ENCODE measurements at regions not wholly inside any gene's neighbourhood (a gene's known extent, or its start where the extent isn't known, plus 50 kb on each side); places are given as distances from the start of the nearest gene placed in this dataset.
A peak's percentile ranks its signal among the peaks of the same experiment; 100 is the strongest.
"Not testable (repeated sequence)": the region's sequence is repeated elsewhere in the genome, so short reads cannot be mapped to it uniquely, and the experiment has no call there.

GRCh38 chr6:66232890-66233289 is 525.9 kb upstream of the EYS start:
- ATAC-seq, result no peak
- intact Hi-C loops (cut with DNase I), result no loop called here
- no peak for DNase-seq (ENCODE audit: missing footprints)

- ATAC-seq (no peak), DNase-seq (ENCODE audit: missing footprints) (no peak)
- intact Hi-C loops (cut with DNase I), result no loop called here
These were observed 523.6 kb upstream of the EYS start for GRCh38 chr6:66230591-66230990.

GRCh38 chr6:66226109-66226508 is 519.1 kb upstream of the EYS start:
- DNase-seq (ENCODE audit: missing footprints) (no peak), ATAC-seq (peak; percentile 56)
- intact Hi-C loops (cut with DNase I), result no loop called here

GRCh38 chr6:66210964-66211363 is 503.9 kb upstream of the EYS start:
- no peak for DNase-seq (ENCODE audit: missing footprints)
- intact Hi-C loops (cut with DNase I), result no loop called here
- ATAC-seq, result no peak

GRCh38 chr6:66200390-66200789 is 493.4 kb upstream of the EYS start:
- ATAC-seq (no peak), DNase-seq (ENCODE audit: missing footprints) (no peak)
- intact Hi-C loops (cut with DNase I), result no loop called here

GRCh38 chr6:66199171-66199570 is 492.1 kb upstream of the EYS start:
- intact Hi-C loops (cut with DNase I), result no loop called here
- DNase-seq (ENCODE audit: missing footprints) (no peak), ATAC-seq (no peak)

- ATAC-seq (no peak), DNase-seq (ENCODE audit: missing footprints) (no peak)
- intact Hi-C loops (cut with DNase I), result no loop called here
These were observed 491.1 kb upstream of the EYS start for GRCh38 chr6:66198062-66198624.

- intact Hi-C loops (cut with DNase I), result no loop called here
- no peak for ATAC-seq
These were observed 483.8 kb upstream of the EYS start for GRCh38 chr6:66190858-66191257.

GRCh38 chr6:66189915-66190314 is 482.9 kb upstream of the EYS start:
- intact Hi-C loops (cut with DNase I), result no loop called here
- ATAC-seq (no peak), DNase-seq (ENCODE audit: missing footprints) (no peak)

More at GRCh38 chr6:66190858-66191257, 483.8 kb upstream of the EYS start:
- no peak for DNase-seq (ENCODE audit: missing footprints)

GRCh38 chr6:66186756-66187155 is 479.7 kb upstream of the EYS start:
- no peak for ATAC-seq
- no peak for DNase-seq (ENCODE audit: missing footprints)
- intact Hi-C loops (cut with DNase I), result no loop called here

GRCh38 chr6:66184091-66184490 is 477.1 kb upstream of the EYS start:
- DNase-seq (ENCODE audit: missing footprints) (no peak), ATAC-seq (no peak)
- intact Hi-C loops (cut with DNase I), result no loop called here

GRCh38 chr6:66179361-66179760 is 472.3 kb upstream of the EYS start:
- DNase-seq (ENCODE audit: missing footprints) (no peak), ATAC-seq (no peak)
- intact Hi-C loops (cut with DNase I), result no loop called here

GRCh38 chr6:66173587-66173986 is 466.6 kb upstream of the EYS start:
- intact Hi-C loops (cut with DNase I), result no loop called here
- DNase-seq (ENCODE audit: missing footprints), result no peak
- ATAC-seq, result no peak

- intact Hi-C loops (cut with DNase I); ATAC-seq; DNase-seq (ENCODE audit: missing footprints): not testable (repeated sequence)
These were observed 459.7 kb upstream of the EYS start for GRCh38 chr6:66166713-66167112.

GRCh38 chr6:66161546-66162108 is 454.6 kb upstream of the EYS start:
- intact Hi-C loops (cut with DNase I), result no loop called here
- ATAC-seq, result no peak
- DNase-seq (ENCODE audit: missing footprints), result no peak

- ATAC-seq (no peak), DNase-seq (ENCODE audit: missing footprints) (no peak)
- intact Hi-C loops (cut with DNase I), result no loop called here
These were observed 452.9 kb upstream of the EYS start for GRCh38 chr6:66159937-66160336.

- ATAC-seq, result no peak
- intact Hi-C loops (cut with DNase I), result no loop called here
- DNase-seq (ENCODE audit: missing footprints), result no peak
These were observed 446.2 kb upstream of the EYS start for GRCh38 chr6:66153247-66153646.

GRCh38 chr6:66149132-66149531 is 442.1 kb upstream of the EYS start:
- ATAC-seq, result no peak
- intact Hi-C loops (cut with DNase I), result no loop called here
- DNase-seq (ENCODE audit: missing footprints), result no peak

- intact Hi-C loops (cut with DNase I), result no loop called here
- DNase-seq (ENCODE audit: missing footprints), result no peak
- no peak for ATAC-seq
These were observed 438.8 kb upstream of the EYS start for GRCh38 chr6:66145867-66146266.

- DNase-seq (ENCODE audit: missing footprints) (no peak), ATAC-seq (no peak)
- intact Hi-C loops (cut with DNase I), result no loop called here
These were observed 427.0 kb upstream of the EYS start for GRCh38 chr6:66134021-66134420.

- DNase-seq (ENCODE audit: missing footprints) (no peak), ATAC-seq (no peak)
- intact Hi-C loops (cut with DNase I), result no loop called here
These were observed 421.6 kb upstream of the EYS start for GRCh38 chr6:66128656-66129055.

All from Right ventricle myocardium inferior (tissue), 1 donor.